GM06990 (cell line): ENCODE measurements at regions not wholly inside any gene's neighbourhood (a gene's known extent, or its start where the extent isn't known, plus 50 kb on each side); places are given as distances from the start of the nearest gene placed in this dataset.

Source experiments
- DNase-seq: peaks from one replicate; pipeline ENCODE4 v3.0.0-alpha.2; 2011; ENCODE audit not compliant: insufficient read length; ENCODE audit errors: extremely low read depth
- H3K27me3 ChIP-seq: replicated peaks from 2 replicates; pipeline ENCODE4 v1.6.0; 2011; ENCODE audit warnings: low read length; ENCODE audit not compliant: control insufficient read depth, insufficient read depth
- H3K36me3 ChIP-seq: 2 replicates; pipeline ENCODE4 v1.5.1; 2011; ENCODE audit warnings: low read length; ENCODE audit not compliant: control insufficient read depth, insufficient read depth
- H3K4me3 ChIP-seq: replicated peaks from 2 replicates; pipeline ENCODE4 v1.5.1; 2011; ENCODE audit warnings: low read depth, mild to moderate bottlenecking, control low read depth, low read length
- CTCF ChIP-seq: IDR thresholded peaks from 2 replicates; pipeline ENCODE4 v1.5.1; 2011; ENCODE audit warnings: low read length, control low read depth, mild to moderate bottlenecking, inconsistent platforms; ENCODE audit not compliant: insufficient read depth, poor library complexity, severe bottlenecking

- no peak for DNase-seq
- TF ChIP-seq CTCF = no peak
- H3K27me3 ChIP-seq = no peaks in the 10 kb centered on the region
- no peak overlapping the region for H3K4me3 ChIP-seq
- H3K36me3 ChIP-seq = no peaks in the 10 kb centered on the region
Observed at GRCh38 chr2:217459680-217460405, 543.0 kb downstream of the TNS1 start.

- no peak for TF ChIP-seq CTCF
- no peak for DNase-seq
- no peak overlapping the region for H3K4me3 ChIP-seq
- H3K36me3 ChIP-seq = no peaks in the 10 kb centered on the region
- no peaks in the 10 kb centered on the region for H3K27me3 ChIP-seq
Observed at GRCh38 chr2:217459016-217459415, 543.8 kb downstream of the TNS1 start.

GRCh38 chr2:217456016-217456415 is 546.8 kb downstream of the TNS1 start:
- Histone ChIP-seq H3K4me3 (no peak overlapping the region), H3K27me3 (no peaks in the 10 kb centered on the region; the same call in 1 of the 2 replicates), H3K36me3 (no peaks in the 10 kb centered on the region)
- no peak for TF ChIP-seq CTCF
- no peak for DNase-seq

GRCh38 chr2:217452928-217453327 is 549.9 kb downstream of the TNS1 start:
- no peaks in the 10 kb centered on the region; the same call in 1 of the 2 replicates for H3K27me3 ChIP-seq
- H3K36me3 ChIP-seq = no peaks in the 10 kb centered on the region
- DNase-seq = no peak
- TF ChIP-seq CTCF = no peak
- no peak overlapping the region for H3K4me3 ChIP-seq

- TF ChIP-seq CTCF = no peak
- no peak for DNase-seq
- H3K36me3 ChIP-seq = no peaks in the 10 kb centered on the region
- H3K27me3 ChIP-seq = no peaks in the 10 kb centered on the region; the same call in 1 of the 2 replicates
- H3K4me3 ChIP-seq = no peak overlapping the region
Observed at GRCh38 chr2:217451666-217452065, 551.1 kb downstream of the TNS1 start.
